ENCODE measurements at regions not wholly inside any gene's neighbourhood (a gene's known extent, or its start where the extent isn't known, plus 50 kb on each side); places are given as distances from the start of the nearest gene placed in this dataset.

DNA sequence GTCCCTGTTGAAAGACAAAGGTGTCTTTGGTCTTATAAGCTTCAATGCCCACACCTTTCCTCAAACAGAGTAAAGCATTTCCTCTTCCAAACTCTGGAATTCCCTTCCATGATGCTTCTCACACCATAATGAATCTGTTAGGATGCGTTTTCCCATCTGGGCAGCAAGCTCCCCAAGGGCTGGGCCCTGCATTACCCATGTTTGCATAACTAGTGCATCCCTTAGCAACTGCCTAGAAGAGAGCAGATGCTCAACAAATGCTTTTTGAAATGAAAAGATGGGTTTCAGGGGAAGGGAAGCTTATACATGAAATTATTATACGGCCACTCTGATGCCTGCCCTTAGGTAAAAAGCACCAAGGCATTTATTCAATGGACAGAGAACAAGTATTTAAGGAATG, 124.5 kb upstream of the CCL2 start:
- no peak for DNase-seq (ENCODE audit: low read depth, low spot score)

DNA sequence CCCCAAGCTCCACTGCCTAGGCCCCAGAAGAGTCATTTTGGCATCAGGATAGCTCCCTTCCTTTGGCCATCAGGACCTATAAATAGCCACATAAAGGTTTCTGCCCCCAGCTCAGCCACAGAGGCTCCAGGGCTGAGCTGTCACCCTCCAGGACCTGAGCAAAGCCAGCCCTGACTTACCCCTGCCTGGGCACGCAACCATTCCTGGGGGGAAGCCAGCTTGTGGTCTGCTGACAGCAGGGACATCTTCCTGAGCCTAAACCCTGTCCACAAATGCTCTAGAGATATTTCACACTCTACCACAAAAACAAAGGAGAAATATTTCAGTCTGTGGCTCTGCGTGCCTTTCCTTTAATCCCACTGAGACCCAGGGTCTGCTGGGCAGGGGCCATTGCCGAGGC, 123.7 kb upstream of the CCL2 start:
- DNase-seq (ENCODE audit: low read depth, low spot score) = no peak

DNA sequence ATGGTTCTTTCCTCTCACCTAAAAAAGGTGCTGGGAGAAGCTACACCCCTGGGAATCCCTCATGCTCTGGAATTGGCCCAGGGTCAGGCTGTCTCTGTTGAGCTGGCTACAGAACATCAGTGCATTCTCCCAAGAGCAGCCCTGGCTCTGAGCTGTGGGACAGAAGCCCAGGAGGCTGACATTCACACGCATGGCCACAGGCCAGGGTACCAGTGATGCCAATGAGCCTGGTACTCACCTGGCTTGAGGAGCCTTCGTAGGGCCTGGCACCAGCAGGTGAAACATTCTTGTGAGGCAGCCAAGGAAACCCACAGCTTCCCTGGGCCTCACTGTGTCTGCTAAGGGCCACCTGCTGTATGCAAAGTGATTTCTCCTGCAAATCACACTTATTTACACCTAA, 121.7 kb upstream of the CCL2 start:
- DNase-seq (ENCODE audit: low read depth, low spot score) = no peak

DNA sequence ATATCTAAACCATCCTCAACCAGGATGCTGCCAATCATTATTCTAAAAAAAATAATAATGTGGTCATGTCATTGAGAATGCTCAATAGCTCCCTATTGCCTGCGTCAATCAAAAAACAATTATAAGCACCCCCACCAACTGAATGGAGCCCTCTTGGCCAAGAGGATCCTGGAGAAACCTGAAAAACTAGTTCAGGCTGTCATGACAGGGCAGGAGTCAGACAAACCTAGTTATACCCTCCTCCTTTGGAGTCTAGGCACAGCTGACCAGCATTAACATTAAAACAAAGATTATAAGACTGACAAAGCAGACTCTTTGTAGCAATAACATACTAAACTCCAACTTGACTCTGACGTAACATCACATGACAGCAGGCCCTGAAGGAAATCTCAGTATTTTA, 119.2 kb upstream of the CCL2 start:
- DNase-seq (ENCODE audit: low read depth, low spot score) = no peak

DNA sequence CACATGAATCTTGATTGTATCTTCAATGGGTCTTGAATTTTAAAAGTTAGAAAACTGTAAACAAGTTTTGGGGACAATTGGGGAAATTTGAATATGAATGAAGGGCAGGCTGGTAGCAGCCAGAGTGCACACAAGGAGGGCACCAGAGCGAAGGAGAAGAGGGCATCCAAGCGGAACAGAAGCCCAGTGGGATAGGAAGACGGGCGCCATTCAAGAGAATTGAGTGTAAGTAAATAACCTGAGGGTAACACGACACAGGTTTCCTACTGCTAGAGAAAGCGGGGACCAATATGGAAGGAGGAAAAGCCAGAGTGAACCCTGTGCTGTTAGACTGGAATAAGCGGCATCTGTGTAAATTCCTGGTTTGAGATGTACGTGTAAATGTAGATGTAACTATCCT, 115.1 kb upstream of the CCL2 start:
- no peak for DNase-seq (ENCODE audit: low read depth, low spot score)

DNA sequence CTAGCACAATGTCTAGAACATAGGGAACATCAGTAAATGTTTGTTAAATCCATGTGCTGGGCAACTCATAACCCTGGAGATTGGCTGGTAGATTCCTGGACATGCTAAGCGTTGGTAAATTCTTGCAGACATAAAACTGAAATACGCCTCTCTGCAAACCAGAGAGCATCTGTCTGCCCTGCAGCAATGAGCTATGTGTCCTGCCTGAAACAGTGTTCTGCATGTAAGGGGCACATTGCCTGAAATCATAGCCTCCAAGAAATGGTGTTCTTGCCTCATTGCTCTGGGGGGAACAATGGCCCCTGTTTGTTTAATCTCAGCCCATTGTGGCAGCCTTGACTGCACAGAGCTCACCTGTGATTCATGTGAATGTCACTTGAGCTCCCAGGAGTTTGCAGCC, 113.5 kb upstream of the CCL2 start:
- no peak for DNase-seq (ENCODE audit: low read depth, low spot score)

DNA sequence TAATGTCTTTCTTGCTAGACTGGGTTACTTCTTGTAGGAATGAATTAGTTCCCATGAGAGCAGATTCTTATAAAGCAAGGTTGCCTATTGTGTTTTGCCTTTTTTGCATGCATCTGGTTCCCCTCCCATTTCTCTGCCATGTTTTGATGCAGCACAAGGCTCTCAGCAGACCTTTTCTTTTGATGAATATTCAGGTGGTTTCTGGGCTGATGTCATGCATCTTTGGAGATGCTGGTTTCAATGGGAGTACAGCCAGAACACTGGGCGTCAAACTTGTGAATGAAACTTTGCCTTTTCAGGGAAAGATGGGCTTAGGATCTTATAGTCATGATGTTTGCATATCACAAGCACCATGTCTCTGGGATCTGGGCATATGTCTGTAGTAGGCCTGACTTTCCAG, 111.7 kb upstream of the CCL2 start:
- no peak for DNase-seq (ENCODE audit: low read depth, low spot score)

DNA sequence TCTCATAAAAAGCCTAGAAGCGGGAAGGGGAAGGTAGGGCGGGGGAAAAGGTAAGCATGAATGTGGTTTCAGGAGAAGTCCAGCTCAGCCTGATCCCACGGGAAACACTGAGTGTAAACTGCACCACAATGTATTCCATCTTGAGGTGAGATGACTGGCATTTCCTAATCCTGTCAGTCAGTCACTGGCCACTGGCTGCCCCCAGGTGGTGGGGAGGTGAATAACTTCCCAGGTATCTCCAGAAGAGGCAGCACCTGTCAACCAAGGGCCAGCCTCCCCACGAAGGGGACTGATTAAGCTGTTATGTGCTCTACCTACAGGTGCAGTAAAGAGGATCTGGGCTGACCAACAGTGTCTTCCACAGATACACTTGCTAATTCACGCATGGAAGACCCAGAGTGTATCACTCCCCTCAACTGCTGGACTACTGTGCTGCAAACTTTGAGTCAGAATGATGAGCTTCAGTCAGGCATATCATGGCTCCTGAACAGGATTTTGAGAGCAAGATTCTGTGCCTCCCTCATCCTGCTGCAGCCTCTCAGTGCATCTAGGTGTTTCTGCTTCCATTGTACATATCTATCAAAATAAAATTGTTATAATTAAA, 108.5 kb upstream of the CCL2 start:
- DNase-seq (ENCODE audit: low read depth, low spot score) = no peak

DNA sequence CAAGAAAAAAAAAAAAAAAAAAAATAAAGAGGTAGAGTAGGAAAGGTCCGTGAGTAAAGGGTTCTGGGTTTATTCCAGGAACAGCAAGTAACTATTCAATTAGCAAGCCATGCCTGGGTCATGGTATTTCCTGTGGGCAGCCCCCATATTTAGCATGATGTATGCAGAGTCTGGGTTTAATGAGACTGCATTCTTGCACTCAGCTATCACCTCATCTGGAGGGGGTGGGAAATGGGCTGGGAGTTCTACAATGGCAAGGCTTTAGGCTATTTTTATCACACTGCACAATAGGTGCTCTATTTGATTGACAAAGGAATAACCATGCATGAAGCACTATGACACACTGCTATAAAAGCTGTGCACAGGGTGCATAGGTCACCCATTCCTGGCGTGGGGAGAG, 104.0 kb upstream of the CCL2 start:
- no peak for DNase-seq (ENCODE audit: low read depth, low spot score)

DNA sequence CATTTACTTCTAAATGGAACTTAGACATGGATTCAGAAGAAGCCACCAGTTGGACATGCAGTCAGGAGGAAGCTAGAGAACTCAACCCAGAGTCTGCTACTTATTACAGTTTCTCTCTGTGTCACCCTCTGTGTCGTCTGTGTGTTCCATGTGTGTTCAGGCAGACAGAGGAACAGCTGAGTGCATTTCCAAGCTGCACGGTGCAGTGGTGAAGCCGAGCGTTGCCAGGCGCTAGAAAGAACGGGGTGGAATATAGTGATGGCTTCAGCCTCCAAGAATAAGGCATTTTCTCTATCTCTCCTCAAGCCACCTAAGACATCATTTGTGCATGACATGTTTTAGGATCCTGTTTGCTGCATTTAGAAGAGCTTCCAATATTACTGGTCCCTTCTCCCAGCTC, 101.1 kb upstream of the CCL2 start:
- no peak for DNase-seq (ENCODE audit: low read depth, low spot score)

DNA sequence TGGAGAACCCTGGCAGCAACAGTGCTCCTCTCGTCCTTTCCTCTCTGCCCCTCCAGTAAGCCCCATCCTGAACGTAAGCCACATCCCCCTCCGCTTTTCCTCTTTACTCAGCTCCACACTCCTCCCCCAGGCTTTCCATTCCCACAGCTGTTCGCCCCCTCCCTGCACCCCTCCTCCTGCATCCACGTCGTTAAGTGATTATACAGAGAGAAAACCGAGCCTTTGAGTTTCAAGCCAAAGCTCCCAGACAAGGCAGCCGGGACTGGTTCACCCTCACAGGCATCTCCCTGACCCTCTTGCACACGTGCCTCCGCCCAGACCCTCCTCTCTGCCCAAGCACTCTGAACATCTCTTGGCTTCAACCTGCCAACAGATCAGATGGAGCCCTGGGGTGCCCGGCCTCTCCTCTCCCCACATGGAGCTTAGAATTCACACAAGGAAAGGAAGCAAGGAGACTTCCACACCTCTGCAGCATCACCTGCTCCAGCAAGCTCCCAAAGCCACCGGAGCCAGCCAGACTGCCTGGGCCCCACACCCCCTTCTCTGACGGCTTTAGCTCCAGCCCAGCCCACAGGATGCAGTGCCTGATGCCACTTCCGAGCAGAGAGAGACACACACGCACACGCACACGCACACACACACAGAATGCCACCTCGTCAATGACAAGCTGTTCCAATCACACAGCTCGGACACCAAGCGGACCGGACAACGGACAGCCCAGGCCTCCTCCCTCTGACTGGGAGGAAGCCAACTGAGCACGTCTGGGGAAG, 99.9 kb upstream of the CCL2 start:
- no peak for DNase-seq (ENCODE audit: low read depth, low spot score)

DNA sequence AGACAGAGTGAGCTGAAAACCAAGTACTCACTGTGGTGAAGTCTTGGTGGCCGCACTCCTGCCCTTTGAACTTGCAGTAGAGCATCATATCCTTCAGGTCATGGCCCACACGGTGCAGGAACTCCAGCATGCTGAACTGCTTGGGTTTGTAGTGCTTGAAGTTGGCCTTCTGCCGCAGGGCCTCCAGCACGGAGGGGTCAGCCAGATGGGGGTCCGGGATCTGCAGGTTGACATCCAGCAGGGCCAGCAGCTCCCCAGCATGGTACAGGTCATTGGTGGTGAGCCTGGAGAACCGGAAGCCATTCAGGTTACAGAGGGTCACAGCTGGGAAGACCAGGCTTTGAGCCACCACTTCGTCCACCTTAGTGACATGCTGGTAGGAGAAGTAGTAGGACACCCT, 99.1 kb upstream of the CCL2 start:
- no peak for DNase-seq (ENCODE audit: low read depth, low spot score)

DNA sequence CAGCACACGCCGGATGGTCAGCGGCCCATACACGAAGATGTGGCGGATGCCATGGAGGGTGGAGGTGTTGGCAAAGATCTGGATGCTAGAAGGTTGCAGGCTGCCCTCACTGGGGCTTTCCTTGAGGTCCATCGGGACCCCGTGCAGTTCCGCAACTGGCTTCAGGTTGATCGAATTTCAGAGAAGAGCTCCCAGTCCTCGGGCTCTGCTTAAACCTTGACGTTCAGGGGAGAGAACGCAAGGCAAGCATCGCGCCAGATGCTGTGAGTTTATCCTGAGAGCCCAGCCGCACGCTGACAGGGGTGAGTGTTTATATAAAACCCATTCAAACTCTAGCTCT, 98.7 kb upstream of the CCL2 start:
- DNase-seq (ENCODE audit: low read depth, low spot score) = no peak

DNA sequence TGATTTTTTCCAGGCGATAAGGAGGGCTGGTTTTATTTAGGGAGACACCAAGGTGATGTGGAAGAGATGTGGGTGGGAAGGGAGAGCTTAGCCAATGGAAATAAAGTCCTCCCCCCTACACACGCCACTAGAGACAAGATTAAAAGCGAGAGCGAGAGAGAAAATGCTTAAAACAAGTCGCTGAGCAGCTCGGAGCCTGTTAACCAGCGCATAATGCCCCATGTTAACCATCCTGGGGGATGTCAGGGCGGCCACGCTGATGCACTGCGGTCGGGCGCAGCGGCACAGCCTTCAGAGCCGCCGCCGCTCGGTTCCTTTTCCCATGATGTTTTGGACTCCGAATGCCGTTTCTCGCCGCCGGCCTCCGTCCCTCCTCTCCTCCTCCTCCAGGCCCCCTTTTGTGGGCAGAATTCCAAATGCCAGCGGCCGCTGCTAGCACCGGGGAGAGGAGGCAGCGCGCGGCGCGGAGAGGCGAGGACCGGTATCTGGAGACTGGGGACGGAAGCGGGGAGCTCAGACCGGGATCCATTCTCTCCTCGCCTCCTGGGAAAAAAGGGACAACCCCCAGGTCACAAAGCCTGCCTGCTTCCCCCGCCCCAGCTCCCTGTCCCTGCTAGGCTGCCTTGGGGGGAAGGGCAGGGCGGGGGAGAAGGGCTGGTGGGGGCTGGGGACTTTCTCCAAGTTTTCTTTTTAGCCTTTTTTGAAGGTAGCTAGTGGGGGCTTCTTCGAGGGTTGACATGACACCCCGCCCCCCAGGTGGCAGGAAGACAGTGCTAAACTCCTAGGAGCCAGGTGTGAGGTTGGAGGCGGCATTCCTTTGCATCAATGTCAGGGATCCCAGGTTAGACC, 98.1 kb upstream of the CCL2 start:
- no peak for DNase-seq (ENCODE audit: low read depth, low spot score)

DNA sequence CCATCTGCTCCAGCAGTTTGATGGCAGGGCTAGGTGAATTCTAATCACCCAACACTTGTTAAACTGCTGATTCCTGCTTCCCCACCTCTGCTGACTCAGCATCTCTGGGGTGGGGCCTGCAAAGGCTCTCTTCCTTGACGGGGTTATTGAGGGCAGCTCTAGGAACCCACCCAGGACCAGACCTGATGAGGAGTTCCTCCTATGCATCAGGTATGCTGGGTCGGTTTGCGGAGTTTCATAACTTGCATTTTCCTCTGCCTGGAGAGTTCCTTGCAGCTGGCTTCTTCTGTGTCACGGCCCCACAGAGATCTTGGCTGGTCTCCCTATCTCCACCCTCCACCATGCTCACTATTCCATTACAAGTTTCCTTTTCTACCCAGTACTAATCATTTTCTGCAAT, 93.4 kb upstream of the CCL2 start:
- DNase-seq (ENCODE audit: low read depth, low spot score) = no peak

DNA sequence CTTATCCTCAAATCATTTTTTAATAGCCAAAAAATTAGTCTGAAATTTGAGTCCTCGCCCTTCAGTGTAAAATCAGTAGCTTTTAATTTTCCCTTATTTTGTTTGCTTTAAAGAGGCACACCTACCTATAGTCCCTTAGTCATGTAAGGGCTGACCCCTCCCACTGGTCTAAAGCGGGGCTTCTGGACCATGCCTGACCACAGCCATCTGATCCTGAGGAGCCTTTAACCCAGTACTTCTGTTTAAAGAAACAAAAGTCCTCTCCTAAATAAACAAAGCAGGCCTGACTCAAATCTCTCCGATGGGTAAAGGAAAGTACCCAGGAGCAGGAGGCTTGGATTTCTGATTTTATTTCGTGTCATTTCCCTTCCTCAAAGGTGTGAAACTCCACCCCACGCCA, 92.0 kb upstream of the CCL2 start:
- no peak for DNase-seq (ENCODE audit: low read depth, low spot score)

DNA sequence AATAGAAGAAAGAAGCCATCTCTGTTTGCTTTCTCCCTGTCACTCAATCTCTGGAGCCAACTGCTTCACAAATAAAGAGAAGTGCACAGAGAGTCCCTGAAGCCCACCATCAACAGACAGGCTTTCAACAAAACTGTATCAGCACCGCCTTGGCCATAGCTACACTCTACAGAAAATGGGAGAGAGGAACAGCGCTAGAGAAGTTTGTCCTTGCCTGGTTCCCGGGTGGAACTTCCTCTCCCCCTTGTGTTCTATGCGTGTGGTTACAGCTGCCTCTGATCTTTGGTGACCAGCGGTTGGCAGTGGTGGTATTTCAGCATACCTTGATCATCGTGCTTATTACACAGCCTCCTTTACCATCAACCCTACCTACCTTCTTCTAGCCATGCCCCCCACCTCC, 91.4 kb upstream of the CCL2 start:
- DNase-seq (ENCODE audit: low read depth, low spot score) = no peak

DNA sequence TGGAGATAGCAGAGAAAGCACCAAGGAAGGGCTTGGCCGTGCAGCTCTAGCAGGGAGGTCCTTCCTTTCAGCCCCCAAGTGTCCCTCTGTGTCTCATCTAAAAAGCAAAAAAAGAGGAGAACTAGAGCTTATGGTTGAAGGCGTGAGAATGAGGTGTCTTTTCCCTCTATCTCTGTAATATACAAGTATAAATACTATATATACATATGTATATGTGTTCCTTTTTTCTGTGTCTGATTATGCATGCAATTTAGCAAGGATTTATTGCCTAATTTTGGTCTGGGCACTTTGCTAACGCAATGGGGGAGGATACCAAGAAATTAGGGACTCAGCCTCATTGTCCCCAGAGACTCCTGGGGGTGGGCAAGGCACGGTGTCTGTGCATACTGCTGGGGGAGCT, 90.2 kb upstream of the CCL2 start:
- no peak for DNase-seq (ENCODE audit: low read depth, low spot score)

DNA sequence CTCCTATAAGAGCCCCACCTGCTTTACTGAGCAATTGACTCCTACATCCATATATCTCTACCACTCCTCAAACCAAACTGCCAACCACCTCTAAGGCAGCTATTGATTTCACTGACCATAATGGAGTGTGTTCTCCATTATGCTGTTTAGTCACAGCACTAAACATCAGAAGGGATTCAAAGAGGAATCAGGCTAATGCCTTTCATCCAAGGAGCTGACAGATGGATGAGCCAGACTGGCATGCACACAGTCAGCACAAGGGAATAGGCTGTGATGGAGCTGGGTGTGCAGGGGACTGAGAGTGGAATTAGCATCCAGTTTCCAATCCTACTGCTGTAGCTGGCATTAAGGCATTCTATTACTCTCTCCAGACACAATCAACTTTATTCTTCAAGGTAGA, 88.7 kb upstream of the CCL2 start:
- no peak for DNase-seq (ENCODE audit: low read depth, low spot score)

DNA sequence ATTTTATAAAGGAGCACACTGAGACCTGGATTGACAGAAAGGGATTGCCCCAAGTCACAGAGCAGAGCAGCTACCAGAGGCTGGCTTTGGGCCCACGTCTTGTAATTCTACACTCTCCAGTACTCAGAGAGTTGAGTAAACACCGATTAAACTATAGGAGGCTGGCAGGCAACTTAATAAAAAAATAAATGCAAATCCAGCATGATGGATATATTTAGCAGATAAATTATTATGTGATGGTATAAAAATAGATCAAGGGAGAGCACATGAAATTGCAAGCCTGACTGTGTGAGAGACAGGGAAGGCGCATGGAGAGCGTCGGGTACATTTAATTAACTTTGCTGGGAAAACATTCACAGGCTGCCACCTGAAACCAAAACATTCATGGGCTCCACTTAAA, 87.7 kb upstream of the CCL2 start:
- no peak for DNase-seq (ENCODE audit: low read depth, low spot score)

DNA sequence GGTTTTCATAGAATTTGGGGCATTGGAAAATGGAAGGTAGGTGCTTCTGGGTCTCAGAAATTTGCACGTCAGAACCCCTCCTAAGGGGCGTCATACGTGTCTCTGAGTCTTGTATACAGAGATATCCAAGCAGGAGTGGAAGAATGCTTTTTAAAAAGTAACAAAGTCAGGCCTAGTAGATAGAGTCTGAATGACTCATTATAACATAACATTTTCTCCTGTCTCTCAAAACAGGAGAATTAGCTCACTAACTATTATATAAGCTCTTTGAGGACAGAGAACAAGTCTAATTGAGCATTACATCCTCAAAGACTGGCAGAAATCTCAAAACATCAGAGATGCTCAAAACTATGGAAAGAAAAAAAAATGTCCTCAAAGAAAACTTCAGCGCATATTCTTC, 86.1 kb upstream of the CCL2 start:
- no peak for DNase-seq (ENCODE audit: low read depth, low spot score)

DNA sequence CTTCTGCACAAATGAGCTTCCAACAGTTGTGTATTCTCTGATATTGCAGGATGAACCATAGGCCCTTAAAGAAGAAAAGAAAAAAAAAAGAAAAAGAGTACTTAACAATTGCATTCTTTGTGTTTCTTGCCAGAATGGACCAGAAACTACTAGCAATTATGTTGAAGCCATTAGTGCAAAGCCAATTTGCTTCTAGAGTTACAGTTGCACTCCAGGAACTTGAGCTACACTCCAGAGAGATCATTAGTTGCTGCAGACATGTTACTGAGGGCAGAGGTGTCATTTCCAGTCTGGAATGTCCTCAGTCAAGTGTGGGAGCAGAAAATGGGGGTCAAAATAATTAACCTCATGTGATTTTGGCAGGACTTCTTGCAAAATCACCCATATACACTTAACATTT, 85.6 kb upstream of the CCL2 start:
- DNase-seq (ENCODE audit: low read depth, low spot score) = no peak

DNA sequence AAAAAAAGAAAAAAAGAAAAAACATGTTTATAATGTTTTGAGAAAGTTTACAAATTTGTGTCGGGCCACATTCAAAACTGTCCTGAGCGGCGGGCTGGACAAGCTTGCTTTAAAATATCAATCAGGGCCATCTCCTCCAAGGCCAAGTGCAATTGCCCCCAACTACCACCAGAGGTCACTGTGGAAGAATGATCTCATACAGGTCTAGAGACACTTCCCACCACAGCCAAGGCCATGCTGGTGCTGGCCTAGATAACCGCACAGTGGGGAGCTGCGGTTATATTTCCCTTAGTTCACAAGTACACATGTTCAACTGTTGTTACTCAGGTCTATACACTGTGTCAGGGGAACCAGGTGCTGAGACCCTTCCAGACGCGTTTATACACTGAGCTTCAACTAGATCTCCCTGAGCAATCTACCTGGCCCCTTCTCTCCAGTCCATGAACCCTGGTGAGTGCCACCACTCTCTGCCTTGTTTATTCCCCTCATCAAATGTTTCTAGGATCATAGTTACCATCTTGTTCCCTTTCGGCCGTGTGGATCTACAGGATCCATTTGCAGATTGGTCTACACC, 83.8 kb upstream of the CCL2 start:
- no peak for DNase-seq (ENCODE audit: low read depth, low spot score)
